Muscle of leg (tissue), 3 donors: ENCODE measurements at regions not wholly inside any gene's neighbourhood (a gene's known extent, or its start where the extent isn't known, plus 50 kb on each side); places are given as distances from the start of the nearest gene placed in this dataset.

ENCODE experiments used
- DNase-seq: peaks from one replicate; pipeline ENCODE4 v3.0.0; 2013
- H3K27ac ChIP-seq: one replicate; pipeline ENCODE4 v1.5.1; 2013; ENCODE audit warnings: mild to moderate bottlenecking, low read length, control low read depth
- H3K27me3 ChIP-seq: one replicate; pipeline ENCODE4 v1.6.1; 2013; ENCODE audit warnings: low read length; ENCODE audit not compliant: control insufficient read depth, insufficient read depth
- H3K36me3 ChIP-seq: one replicate; pipeline ENCODE4 v1.6.1; 2013; ENCODE audit warnings: low read length; ENCODE audit not compliant: control insufficient read depth, insufficient read depth
- H3K4me1 ChIP-seq: one replicate; pipeline ENCODE4 v1.6.1; 2013; ENCODE audit warnings: low read length; ENCODE audit not compliant: control insufficient read depth, insufficient read depth
- H3K4me3 ChIP-seq: one replicate; pipeline ENCODE4 v1.5.1; 2013; ENCODE audit warnings: low read length, control low read depth
- H3K9me3 ChIP-seq: replicated peaks from 2 replicates; pipeline ENCODE4 v1.6.1; 2013; ENCODE audit warnings: low read depth, low read length; ENCODE audit not compliant: control insufficient read depth
- WGBS: methylation state at CpG from one replicate; pipeline ENCODE4 v1.1.5; 2013; ENCODE audit warnings: missing lambda C conversion rate; ENCODE audit not compliant: insufficient coverage; 5-methylcytosine and 5-hydroxymethylcytosine counted together

GRCh38 chr5:89377767-89378455 is 494.9 kb upstream of the MEF2C start:
- no peaks in the 10 kb centered on the region for H3K9me3 ChIP-seq
- no peak overlapping the region for H3K4me3 ChIP-seq
- WGBS = 73% methylated on average over 7 of the region's 13 CpGs
- H3K4me1 ChIP-seq = no peaks in the 10 kb centered on the region
- no peaks in the 10 kb centered on the region for H3K27me3 ChIP-seq
- no peak overlapping the region for H3K27ac ChIP-seq
- H3K36me3 ChIP-seq = no peaks in the 10 kb centered on the region
- DNase-seq = peak; percentile 9

- no peak overlapping the region for H3K4me3 ChIP-seq
- H3K27me3 ChIP-seq = no peaks in the 10 kb centered on the region
- H3K9me3 ChIP-seq = no peaks in the 10 kb centered on the region
- H3K4me1 ChIP-seq = no peaks in the 10 kb centered on the region
- DNase-seq = no peak
- no peak overlapping the region for H3K27ac ChIP-seq
- no peaks in the 10 kb centered on the region for H3K36me3 ChIP-seq
Observed at GRCh38 chr5:89374818-89375521, 492.0 kb upstream of the MEF2C start.

- DNase-seq = no peak
- Histone ChIP-seq H3K36me3 (no peaks in the 10 kb centered on the region), H3K9me3 (no peaks in the 10 kb centered on the region), H3K27ac (no peak overlapping the region), H3K27me3 (no peaks in the 10 kb centered on the region), H3K4me3 (no peak overlapping the region), H3K4me1 (no peaks in the 10 kb centered on the region)
- no CpG with 5 or more reads among the region's 1 CpG for WGBS
Observed at GRCh38 chr5:89374144-89374784, 491.3 kb upstream of the MEF2C start.

- WGBS = no CpG with 5 or more reads among the region's 1 CpG
- H3K27ac ChIP-seq = no peak overlapping the region
- H3K4me3 ChIP-seq = no peak overlapping the region
- no peak for DNase-seq
- H3K4me1 ChIP-seq = no peaks in the 10 kb centered on the region
- no peaks in the 10 kb centered on the region for H3K9me3 ChIP-seq
- no peaks in the 10 kb centered on the region for H3K36me3 ChIP-seq
- no peaks in the 10 kb centered on the region for H3K27me3 ChIP-seq
Observed at GRCh38 chr5:89372176-89372575, 489.2 kb upstream of the MEF2C start.

GRCh38 chr5:89371646-89372045 is 488.7 kb upstream of the MEF2C start:
- no peak for DNase-seq
- Histone ChIP-seq H3K27me3 (no peaks in the 10 kb centered on the region), H3K36me3 (no peaks in the 10 kb centered on the region), H3K27ac (no peak overlapping the region), H3K4me1 (no peaks in the 10 kb centered on the region), H3K4me3 (no peak overlapping the region), H3K9me3 (no peaks in the 10 kb centered on the region)
- WGBS = no CpG with 5 or more reads among the region's 1 CpG

- no peak for DNase-seq
- no peaks in the 10 kb centered on the region for H3K9me3 ChIP-seq
- H3K4me3 ChIP-seq = no peak overlapping the region
- no peaks in the 10 kb centered on the region for H3K4me1 ChIP-seq
- WGBS = no CpG with 5 or more reads among the region's 3 CpGs
- no peaks in the 10 kb centered on the region for H3K27me3 ChIP-seq
- H3K36me3 ChIP-seq = no peaks in the 10 kb centered on the region
- H3K27ac ChIP-seq = no peak overlapping the region
Observed at GRCh38 chr5:89359046-89359445, 476.1 kb upstream of the MEF2C start.

GRCh38 chr5:89353837-89354551 is 471.0 kb upstream of the MEF2C start:
- H3K4me1 ChIP-seq = no peaks in the 10 kb centered on the region
- H3K36me3 ChIP-seq = no peaks in the 10 kb centered on the region
- no peak overlapping the region for H3K4me3 ChIP-seq
- DNase-seq = no peak
- no peak overlapping the region for H3K27ac ChIP-seq
- H3K27me3 ChIP-seq = no peaks in the 10 kb centered on the region
- H3K9me3 ChIP-seq = no peaks in the 10 kb centered on the region
- WGBS = no CpG with 5 or more reads among the region's 1 CpG

- no peak for DNase-seq
- Histone ChIP-seq H3K4me3 (no peak overlapping the region), H3K27me3 (no peaks in the 10 kb centered on the region), H3K9me3 (no peaks in the 10 kb centered on the region), H3K36me3 (no peaks in the 10 kb centered on the region), H3K4me1 (no peaks in the 10 kb centered on the region), H3K27ac (no peak overlapping the region)
Observed at GRCh38 chr5:89351975-89352374, 469.0 kb upstream of the MEF2C start.

- H3K9me3 ChIP-seq = no peaks in the 10 kb centered on the region
- no peaks in the 10 kb centered on the region for H3K27me3 ChIP-seq
- H3K4me3 ChIP-seq = no peak overlapping the region
- no CpG with 5 or more reads among the region's 4 CpGs for WGBS
- H3K27ac ChIP-seq = no peak overlapping the region
- no peaks in the 10 kb centered on the region for H3K4me1 ChIP-seq
- no peaks in the 10 kb centered on the region for H3K36me3 ChIP-seq
- peak; percentile 49 for DNase-seq
Observed at GRCh38 chr5:89351222-89351621, 468.2 kb upstream of the MEF2C start.

GRCh38 chr5:89350684-89351083 is 467.7 kb upstream of the MEF2C start:
- Histone ChIP-seq H3K9me3 (no peaks in the 10 kb centered on the region), H3K27me3 (no peaks in the 10 kb centered on the region), H3K4me1 (no peaks in the 10 kb centered on the region), H3K27ac (no peak overlapping the region), H3K4me3 (no peak overlapping the region), H3K36me3 (no peaks in the 10 kb centered on the region)
- no peak for DNase-seq
